MCF 10A (cell line): ENCODE measurements at regions not wholly inside any gene's neighbourhood (a gene's known extent, or its start where the extent isn't known, plus 50 kb on each side); places are given as distances from the start of the nearest gene placed in this dataset.

ENCODE experiments used
- BruUV-seq: library from RNA; stranded (reverse); fragments of 400-500 nt; replicated peaks from 2 replicates; lab custom pipeline; 2021; lab: Mats Ljungman, UMichigan
- CTCF ChIA-PET: fragments of 300-600 bp; sonication (Branson Sonifier 250); formaldehyde crosslinking; extraction: SDS; loops from one replicate; lab custom pipeline; 2021; ENCODE audit warnings: antibody characterized with exemption, inconsistent platforms; lab: Yijun Ruan, JAX
- POLR2A ChIA-PET: fragments of 300-600, 350-650 bp; sonication (Branson Sonifier 250); formaldehyde crosslinking; extraction: SDS; loops from one replicate; lab custom pipeline; 2020; ENCODE audit warnings: antibody characterized with exemption, inconsistent platforms; lab: Yijun Ruan, JAX
- DNase-seq: peaks from one replicate; pipeline ENCODE4 v3.0.0-alpha.2; 2018; ENCODE audit not compliant: unreplicated experiment
- H3K27ac Mint-ChIP-seq: one replicate; pipeline ENCODE4 v1.8.0; 2022; ENCODE audit warnings: mild to moderate bottlenecking, low read depth, mixed read lengths; ENCODE audit not compliant: unreplicated experiment
- H3K27me3 Mint-ChIP-seq: one replicate; pipeline ENCODE4 v1.8.0; 2022; ENCODE audit warnings: mixed read lengths; ENCODE audit not compliant: insufficient read depth, unreplicated experiment
- H3K36me3 Mint-ChIP-seq: one replicate; pipeline ENCODE4 v1.8.0; 2022; ENCODE audit warnings: mild to moderate bottlenecking, moderate library complexity, mixed read lengths; ENCODE audit not compliant: insufficient read depth, unreplicated experiment
- H3K4me1 Mint-ChIP-seq: one replicate; pipeline ENCODE4 v1.8.0; 2022; ENCODE audit warnings: mixed read lengths; ENCODE audit not compliant: insufficient read depth, unreplicated experiment
- H3K4me3 Mint-ChIP-seq: one replicate; pipeline ENCODE4 v1.8.0; 2022; ENCODE audit warnings: mild to moderate bottlenecking, moderate library complexity, mixed read lengths; ENCODE audit not compliant: unreplicated experiment
- H3K9me3 Mint-ChIP-seq: one replicate; pipeline ENCODE4 v1.8.0; 2022; ENCODE audit warnings: mixed read lengths; ENCODE audit not compliant: unreplicated experiment
- CTCF ChIP-seq: fragments of 200-600 bp; IDR thresholded peaks from one replicate; pipeline ENCODE4 v1.8.0; 2022; ENCODE audit warnings: antibody characterized with exemption, mild to moderate bottlenecking; ENCODE audit not compliant: unreplicated experiment
- intact Hi-C: fragments of 100-400 bp; cut with micrococcal nuclease; formaldehyde crosslinking; loops from 2 replicates; pipeline ENCODE4 v1.14.1; 2022

- no TSS peak for BruUV-seq
- H3K4me1 Mint-ChIP-seq: no peaks in the 10 kb centered on the region
- no peaks in the 10 kb centered on the region for H3K9me3 Mint-ChIP-seq
- DNase-seq: no peak
- H3K36me3 Mint-ChIP-seq: no peaks in the 10 kb centered on the region
- peaks cover 62% of the 10 kb centered on the region for H3K27me3 Mint-ChIP-seq
- TF ChIP-seq CTCF: no peak
- CTCF ChIA-PET: no interaction called here
- intact Hi-C loops: no loop called here
- POLR2A ChIA-PET: interaction anchor here (0.6 kb wide), 1 partner anchor 34 kb away, joined by 3 read pairs; no protein-coding TSS in a partner anchor
- H3K27ac Mint-ChIP-seq: no peak overlapping the region
- no peak overlapping the region for H3K4me3 Mint-ChIP-seq
These were observed 225.2 kb downstream of the NEDD1 start for GRCh38 chr12:97132270-97132669.

DNA sequence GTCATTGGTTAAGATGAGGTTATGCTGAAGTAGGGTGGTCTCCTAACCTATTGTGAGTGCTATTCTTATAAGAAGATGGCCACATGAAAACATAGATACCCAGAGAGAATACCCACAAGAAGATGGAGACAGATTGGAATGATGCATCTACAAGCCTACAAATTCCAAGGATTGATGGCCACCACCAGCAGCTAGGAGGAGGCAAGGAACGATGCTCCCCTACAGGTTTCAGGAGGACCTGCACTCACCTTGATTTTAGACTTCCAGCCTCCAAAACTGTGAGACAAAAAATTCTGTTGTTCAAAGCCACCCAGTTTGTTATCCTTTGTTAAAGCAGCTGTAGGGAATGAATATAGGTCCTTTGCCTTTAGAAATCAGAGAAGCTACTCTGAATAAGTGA is 227.4 kb downstream of the NEDD1 start:
- Mint-ChIP-seq H3K4me3 (no peak overlapping the region), H3K4me1 (no peaks in the 10 kb centered on the region), H3K36me3 (no peaks in the 10 kb centered on the region), H3K27me3 (peaks cover 54% of the 10 kb centered on the region), H3K27ac (no peak overlapping the region), H3K9me3 (no peaks in the 10 kb centered on the region)
- no TSS peak for BruUV-seq
- TF ChIP-seq CTCF: no peak
- ChIA-PET CTCF (no interaction called here), POLR2A (no interaction called here)
- intact Hi-C loops: no loop called here
- DNase-seq: no peak

- Mint-ChIP-seq H3K36me3 (no peaks in the 10 kb centered on the region), H3K27ac (no peak overlapping the region), H3K4me3 (no peak overlapping the region), H3K4me1 (no peaks in the 10 kb centered on the region), H3K27me3 (peaks cover 52% of the 10 kb centered on the region), H3K9me3 (no peaks in the 10 kb centered on the region)
- TF ChIP-seq CTCF: no peak
- ChIA-PET POLR2A (no interaction called here), CTCF (interaction anchor here (0.5 kb wide), 1 partner anchor 182 kb away, joined by 3 read pairs; no protein-coding TSS in a partner anchor)
- BruUV-seq: no TSS peak
- DNase-seq: no peak
- intact Hi-C loops: no loop called here
These were observed 233.3 kb downstream of the NEDD1 start for GRCh38 chr12:97140355-97140754.

DNA sequence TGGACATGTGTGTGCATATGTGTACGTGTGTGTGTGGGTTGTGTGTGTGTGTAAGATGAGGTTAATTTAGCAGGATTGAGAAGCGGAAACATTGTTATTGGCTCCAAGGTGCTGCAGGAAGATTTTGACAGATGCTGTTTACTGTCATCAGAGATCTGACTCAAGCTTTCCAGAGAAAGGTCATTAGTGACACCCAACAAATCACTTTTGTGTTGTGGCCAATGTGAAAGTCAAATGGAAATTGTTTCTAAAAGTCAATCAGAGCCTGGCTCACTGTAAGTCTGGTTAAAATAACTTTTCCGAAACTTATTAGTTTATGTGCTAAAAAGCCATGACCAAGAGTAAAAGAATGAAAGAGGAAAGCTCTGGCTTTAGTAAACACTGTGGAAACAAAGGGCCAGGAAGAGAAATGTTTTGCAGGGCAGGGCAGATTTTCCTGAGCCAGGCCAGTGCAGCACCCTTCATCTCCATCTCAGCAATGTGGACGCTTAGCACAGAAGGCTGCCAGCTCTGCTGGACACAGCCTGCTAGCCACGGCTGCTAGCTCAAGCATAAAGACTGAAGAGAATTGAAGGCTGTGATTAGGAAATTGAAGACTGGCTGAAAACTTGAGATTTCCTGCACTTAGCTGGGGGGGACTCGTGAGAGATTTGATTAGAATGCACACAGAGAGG is 235.8 kb downstream of the NEDD1 start:
- H3K36me3 Mint-ChIP-seq: no peaks in the 10 kb centered on the region
- H3K4me1 Mint-ChIP-seq: no peaks in the 10 kb centered on the region
- no peak overlapping the region for H3K27ac Mint-ChIP-seq
- ChIA-PET CTCF (no interaction called here), POLR2A (no interaction called here)
- no peaks in the 10 kb centered on the region for H3K9me3 Mint-ChIP-seq
- no TSS peak for BruUV-seq
- intact Hi-C loops: no loop called here
- DNase-seq: no peak
- no peak overlapping the region for H3K4me3 Mint-ChIP-seq
- H3K27me3 Mint-ChIP-seq: peaks cover 54% of the 10 kb centered on the region
- TF ChIP-seq CTCF: no peak
